Medulla oblongata (tissue), 1 donor: ENCODE measurements at regions not wholly inside any gene's neighbourhood (a gene's known extent, or its start where the extent isn't known, plus 50 kb on each side); places are given as distances from the start of the nearest gene placed in this dataset.
"Not testable (repeated sequence)": the region's sequence is repeated elsewhere in the genome, so short reads cannot be mapped to it uniquely, and the experiment has no call there.

Experiments
- DNase-seq: peaks from one replicate; pipeline ENCODE4 v3.0.0-alpha.2; 2015; ENCODE audit errors: extremely low spot score

- DNase-seq: no peak
These were observed 170.0 kb downstream of the SEMA6D start for GRCh38 chr15:47887241-47887800.

GRCh38 chr15:47888385-47889100 is 171.2 kb downstream of the SEMA6D start:
- no peak for DNase-seq

GRCh38 chr15:47890397-47891150 is 173.3 kb downstream of the SEMA6D start:
- DNase-seq: no peak

- DNase-seq: no peak
These were observed 180.2 kb downstream of the SEMA6D start for GRCh38 chr15:47897525-47897924.

GRCh38 chr15:47900751-47901150 is 183.4 kb downstream of the SEMA6D start:
- DNase-seq: no peak

- no peak for DNase-seq
These were observed 186.1 kb downstream of the SEMA6D start for GRCh38 chr15:47903368-47903767.

GRCh38 chr15:47908486-47908885 is 191.2 kb downstream of the SEMA6D start:
- DNase-seq: no peak

GRCh38 chr15:47908950-47909670 is 191.8 kb downstream of the SEMA6D start:
- DNase-seq: no peak

GRCh38 chr15:47912910-47913309 is 195.6 kb downstream of the SEMA6D start:
- not testable (repeated sequence) for DNase-seq

- no peak for DNase-seq
These were observed 200.6 kb downstream of the SEMA6D start for GRCh38 chr15:47917881-47918280.

GRCh38 chr15:47918877-47919276 is 201.6 kb downstream of the SEMA6D start:
- no peak for DNase-seq

- DNase-seq: no peak
These were observed 196.4 kb upstream of the SLC24A5 start for GRCh38 chr15:47924381-47924780.

GRCh38 chr15:47929138-47929803 is 191.5 kb upstream of the SLC24A5 start:
- DNase-seq: no peak

- no peak for DNase-seq
These were observed 188.5 kb upstream of the SLC24A5 start for GRCh38 chr15:47932261-47932660.

GRCh38 chr15:47932951-47933641 is 187.7 kb upstream of the SLC24A5 start:
- no peak for DNase-seq

- no peak for DNase-seq
These were observed 186.9 kb upstream of the SLC24A5 start for GRCh38 chr15:47933865-47934264.

- DNase-seq: no peak
These were observed 186.4 kb upstream of the SLC24A5 start for GRCh38 chr15:47934342-47934741.

GRCh38 chr15:47937834-47938233 is 183.0 kb upstream of the SLC24A5 start:
- DNase-seq: no peak

GRCh38 chr15:47944637-47945288 is 176.0 kb upstream of the SLC24A5 start:
- DNase-seq: no peak

GRCh38 chr15:47945872-47946650 is 174.7 kb upstream of the SLC24A5 start:
- no peak for DNase-seq
